HG03108 (cell line): ENCODE measurements at regions not wholly inside any gene's neighbourhood (a gene's known extent, or its start where the extent isn't known, plus 50 kb on each side); places are given as distances from the start of the nearest gene placed in this dataset.
"Not testable (repeated sequence)": the region's sequence is repeated elsewhere in the genome, so short reads cannot be mapped to it uniquely, and the experiment has no call there.

Experiments
- ATAC-seq: cut with Tn5 transposase; IDR thresholded peaks from one replicate; pipeline ENCODE4 v1.9.1; 2021; ENCODE audit warnings: moderate library complexity; ENCODE audit not compliant: unreplicated experiment

- ATAC-seq: no peak
Measured at GRCh38 chr18:57887543-57888383, 84.6 kb upstream of the ATP8B1 start.

- no peak for ATAC-seq
Measured at GRCh38 chr18:57885931-57886330, 82.8 kb upstream of the ATP8B1 start.

GRCh38 chr18:57882465-57882864 lies 79.3 kb upstream of the ATP8B1 start:
- no peak for ATAC-seq

GRCh38 chr18:57881818-57882413 lies 78.8 kb upstream of the ATP8B1 start:
- no peak for ATAC-seq

DNA sequence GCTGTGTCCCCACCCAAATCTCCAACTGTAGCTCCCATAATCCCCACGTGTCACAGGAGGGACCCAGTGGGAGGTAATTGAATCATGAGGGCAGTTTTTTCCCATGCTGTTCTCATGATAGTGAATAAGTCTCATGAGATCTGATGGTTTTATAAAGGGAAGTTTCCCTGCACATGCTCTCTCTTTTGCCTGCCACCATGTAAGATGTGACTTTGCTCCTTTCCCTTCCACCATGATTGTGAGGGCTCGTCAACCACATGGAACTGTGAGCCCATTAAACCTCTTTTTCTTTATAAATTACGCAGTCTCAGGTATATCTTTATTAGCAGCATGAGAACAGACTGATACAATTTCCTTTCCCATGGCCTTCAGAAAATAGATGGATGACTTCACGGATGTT lies 76.8 kb upstream of the ATP8B1 start:
- ATAC-seq: not testable (repeated sequence)

GRCh38 chr18:57869221-57869620 lies 66.1 kb upstream of the ATP8B1 start:
- ATAC-seq: no peak

GRCh38 chr18:57866355-57866754 lies 63.2 kb upstream of the ATP8B1 start:
- ATAC-seq: no peak

DNA sequence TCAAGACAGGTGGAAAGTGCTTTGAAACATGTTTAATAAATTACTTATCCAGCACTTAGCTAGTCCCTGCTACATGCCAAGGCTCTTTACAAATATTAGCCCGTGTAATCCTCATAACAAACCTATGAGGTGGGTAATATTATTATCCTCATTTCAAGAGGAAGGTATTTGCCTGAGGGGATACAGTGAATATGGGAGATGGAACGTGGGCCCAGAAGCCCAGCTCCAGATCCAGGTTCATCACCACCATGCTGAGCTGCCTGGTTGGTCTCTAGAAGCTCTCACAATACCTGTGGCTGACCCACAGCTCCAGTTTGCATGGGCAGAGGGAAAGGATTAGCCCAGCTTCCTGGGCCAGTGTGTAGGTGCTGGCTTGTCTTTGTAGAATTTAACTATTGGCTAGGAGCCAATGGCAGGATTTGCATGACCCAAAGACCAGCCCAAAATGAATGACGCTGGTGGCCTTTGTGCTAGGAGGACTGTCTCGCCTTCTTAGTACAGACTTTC lies 61.6 kb upstream of the ATP8B1 start:
- no peak for ATAC-seq

GRCh38 chr18:57863706-57864105 lies 60.6 kb upstream of the ATP8B1 start:
- no peak for ATAC-seq

GRCh38 chr18:57859314-57859713 lies 56.2 kb upstream of the ATP8B1 start:
- ATAC-seq: no peak

DNA sequence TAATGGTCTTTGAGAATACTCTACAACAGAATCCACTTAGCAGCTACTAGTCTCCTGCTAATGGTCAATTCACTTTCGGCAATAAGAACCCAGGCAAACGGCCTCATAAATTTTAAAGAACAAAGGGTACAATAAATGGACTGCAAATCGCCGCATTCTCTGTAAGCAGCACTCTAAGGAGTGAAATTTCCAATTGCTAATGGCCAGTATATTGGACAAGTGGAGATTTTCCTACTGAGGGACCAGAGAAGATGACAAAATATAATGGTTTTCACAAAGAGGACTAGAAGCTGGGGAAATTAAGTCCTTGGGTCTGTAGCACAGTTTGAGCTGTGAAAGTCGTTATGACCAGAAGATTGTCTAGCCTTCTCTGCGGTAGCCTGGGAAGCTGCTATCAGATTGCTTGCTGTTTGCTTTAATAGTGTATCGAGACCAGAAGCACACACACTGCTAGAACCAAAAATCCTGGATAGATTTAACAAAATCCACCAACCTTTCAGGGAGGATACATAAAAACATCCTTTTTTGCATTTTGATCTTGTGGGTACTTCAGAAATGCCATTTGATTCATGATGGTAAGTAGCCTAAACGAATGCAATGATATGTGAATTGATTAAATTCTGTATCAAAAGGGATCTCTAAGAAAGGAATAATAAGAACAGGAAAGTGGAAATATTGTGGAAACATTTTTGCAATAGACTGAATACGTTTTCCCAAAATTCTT lies 53.6 kb upstream of the ATP8B1 start:
- ATAC-seq: no peak

DNA sequence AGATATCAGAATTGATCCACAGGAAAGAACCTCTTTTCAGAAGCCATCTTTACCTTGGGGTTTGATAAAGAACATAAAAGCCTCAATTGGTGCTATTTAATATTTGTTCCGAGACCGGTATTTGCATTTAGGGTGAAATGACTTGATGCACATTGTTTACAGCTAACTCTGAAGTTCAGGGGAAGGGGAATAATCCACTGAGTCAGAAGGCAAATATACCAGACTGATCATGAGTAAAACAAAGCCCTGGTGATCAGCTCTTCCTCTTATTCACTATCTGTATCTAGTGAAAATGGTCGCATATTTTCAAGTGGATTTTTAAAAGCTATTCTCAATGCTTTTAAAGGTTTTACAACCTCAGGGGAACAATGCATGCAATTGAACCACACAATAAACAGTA lies 53.0 kb upstream of the ATP8B1 start:
- ATAC-seq: no peak

DNA sequence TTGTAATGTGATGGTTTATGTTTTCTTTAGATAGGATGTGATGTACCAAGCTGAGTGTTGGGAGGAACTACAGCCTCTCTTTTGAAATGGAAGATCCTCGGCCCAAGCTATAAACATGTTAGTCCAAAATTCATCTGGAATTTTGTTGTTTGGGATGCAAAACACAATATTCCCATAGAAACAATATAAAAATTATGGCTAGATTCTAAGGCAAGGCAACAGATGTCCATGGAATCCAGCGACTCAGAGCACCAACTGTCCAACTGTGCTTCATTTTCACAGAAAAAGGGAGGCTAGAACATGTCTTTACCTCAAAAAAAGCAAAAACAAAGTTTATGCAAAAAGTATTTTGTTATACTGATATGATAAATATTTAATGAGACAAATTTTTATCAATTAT lies 52.4 kb upstream of the ATP8B1 start:
- no peak for ATAC-seq

DNA sequence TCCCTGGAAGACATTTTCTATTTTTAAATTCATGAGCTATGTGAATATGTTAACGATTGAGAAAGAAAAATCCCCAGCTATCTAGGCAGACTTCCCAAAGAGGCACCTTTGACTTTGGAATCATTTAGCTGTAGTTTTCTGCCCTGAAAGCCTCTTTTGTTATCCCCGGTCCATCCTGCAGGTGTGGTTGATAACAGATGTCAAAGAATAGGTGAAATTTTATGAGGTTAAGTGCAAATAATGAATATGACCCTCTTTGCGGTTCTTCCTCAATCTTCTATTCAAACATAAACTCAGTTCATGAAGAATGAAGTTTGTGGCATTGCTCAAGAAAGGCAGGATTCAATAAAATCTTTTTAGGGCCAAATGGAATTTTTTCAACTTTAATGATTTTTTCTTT lies 51.6 kb upstream of the ATP8B1 start:
- no peak for ATAC-seq

DNA sequence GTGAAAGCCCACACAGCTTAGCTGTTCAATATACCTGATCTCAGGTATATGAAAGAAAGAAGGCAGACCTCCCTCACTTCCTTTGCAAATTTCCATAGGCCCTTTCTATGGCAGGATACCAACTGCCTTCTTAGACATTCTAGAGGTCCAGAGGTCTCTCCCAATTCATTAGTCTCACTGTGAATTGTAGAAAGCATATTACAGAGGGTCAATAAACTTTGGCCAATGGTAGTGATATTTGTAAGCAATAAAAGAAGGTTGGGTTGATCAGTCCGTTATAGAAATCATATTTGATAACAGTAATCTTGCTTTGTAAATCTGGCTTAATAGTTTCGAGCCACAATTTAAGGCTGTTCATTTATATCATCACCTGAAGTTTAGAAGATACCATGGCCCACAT lies 50.7 kb upstream of the ATP8B1 start:
- no peak for ATAC-seq

DNA sequence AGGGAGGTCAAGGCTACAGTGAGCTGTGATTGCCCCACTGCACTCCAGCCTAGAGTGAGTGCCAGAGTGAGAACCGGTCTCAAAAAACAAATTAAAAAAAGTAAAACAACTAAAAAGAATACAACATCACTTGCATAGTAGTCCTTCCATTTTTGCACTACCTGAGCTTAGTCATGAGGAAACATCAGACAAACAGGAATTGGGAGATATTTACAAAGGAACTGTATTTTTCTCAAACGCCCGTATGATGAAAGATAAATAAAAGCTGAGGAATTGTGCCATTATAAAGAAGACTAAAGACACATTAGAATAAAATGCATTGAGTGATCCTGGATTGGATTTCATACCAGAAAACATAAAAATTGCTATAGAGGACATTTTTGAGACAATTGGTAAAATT lies 50.0 kb upstream of the ATP8B1 start:
- ATAC-seq: no peak
